ENCODE measurements at regions not wholly inside any gene's neighbourhood (a gene's known extent, or its start where the extent isn't known, plus 50 kb on each side); places are given as distances from the start of the nearest gene placed in this dataset.
A peak's percentile ranks its signal among the peaks of the same experiment; 100 is the strongest.

- no peak for DNase-seq
Measured at GRCh38 chr10:28930514-28931495, 253.5 kb downstream of the BAMBI start.

GRCh38 chr10:28935061-28935460 is 257.7 kb downstream of the BAMBI start:
- no peak for DNase-seq

GRCh38 chr10:28937959-28938358 is 260.6 kb downstream of the BAMBI start:
- DNase-seq = no peak

GRCh38 chr10:28938745-28939144 is 261.4 kb downstream of the BAMBI start:
- DNase-seq = no peak

GRCh38 chr10:28939281-28940157 is 262.2 kb downstream of the BAMBI start:
- DNase-seq = peak; percentile 43 to 52

- peak; percentile 6 to 8 for DNase-seq
Measured at GRCh38 chr10:28940158-28940888, 263.0 kb downstream of the BAMBI start.

GRCh38 chr10:28942012-28942411 is 264.7 kb downstream of the BAMBI start:
- no peak for DNase-seq

- DNase-seq = no peak
Measured at GRCh38 chr10:28945959-28946358, 268.6 kb downstream of the BAMBI start.

GRCh38 chr10:28946479-28946878 is 269.2 kb downstream of the BAMBI start:
- DNase-seq = no peak

- DNase-seq = no peak
Measured at GRCh38 chr10:28947171-28947570, 269.9 kb downstream of the BAMBI start.

- no peak for DNase-seq
Measured at GRCh38 chr10:28948046-28948445, 270.7 kb downstream of the BAMBI start.

- no peak for DNase-seq
Measured at GRCh38 chr10:28949005-28950004, 272.0 kb downstream of the BAMBI start.

- no peak for DNase-seq
Measured at GRCh38 chr10:28951484-28951883, 274.2 kb downstream of the BAMBI start.

- no peak for DNase-seq
Measured at GRCh38 chr10:28952523-28952922, 275.2 kb downstream of the BAMBI start.

GRCh38 chr10:28954211-28954610 is 276.9 kb downstream of the BAMBI start:
- no peak for DNase-seq

GRCh38 chr10:28958468-28958867 is 281.1 kb downstream of the BAMBI start:
- no peak for DNase-seq

GRCh38 chr10:28959850-28960501 is 282.7 kb downstream of the BAMBI start:
- no peak for DNase-seq

- no peak for DNase-seq
Measured at GRCh38 chr10:28962768-28963167, 285.4 kb downstream of the BAMBI start.

- DNase-seq = no peak
Measured at GRCh38 chr10:28963539-28964221, 286.4 kb downstream of the BAMBI start.

- DNase-seq = no peak
Measured at GRCh38 chr10:28965937-28966336, 288.6 kb downstream of the BAMBI start.

Measured in NCI-H526 (cell line).